Astrocyte of the hippocampus (primary cell): ENCODE measurements at regions not wholly inside any gene's neighbourhood (a gene's known extent, or its start where the extent isn't known, plus 50 kb on each side); places are given as distances from the start of the nearest gene placed in this dataset.

Experiments
- DNase-seq: peaks from one replicate; pipeline ENCODE4 v3.0.0; 2011; ENCODE audit warnings: low read depth, low spot score

- no peak for DNase-seq
Observed at GRCh38 chr15:96234109-96234892, 96.2 kb upstream of the NR2F2 start.

- no peak for DNase-seq
Observed at GRCh38 chr15:96237002-96237401, 93.5 kb upstream of the NR2F2 start.

GRCh38 chr15:96242761-96243160 is 87.7 kb upstream of the NR2F2 start:
- DNase-seq = no peak

- DNase-seq = no peak
Observed at GRCh38 chr15:96243701-96244100, 86.8 kb upstream of the NR2F2 start.

- no peak for DNase-seq
Observed at GRCh38 chr15:96245252-96245651, 85.2 kb upstream of the NR2F2 start.

GRCh38 chr15:96246057-96246456 is 84.4 kb upstream of the NR2F2 start:
- DNase-seq = no peak

GRCh38 chr15:96247621-96248305 is 82.7 kb upstream of the NR2F2 start:
- peak; percentile 19 for DNase-seq

GRCh38 chr15:96252148-96252547 is 78.4 kb upstream of the NR2F2 start:
- DNase-seq = peak; percentile 34

GRCh38 chr15:96253006-96253747 is 77.3 kb upstream of the NR2F2 start:
- no peak for DNase-seq

- no peak for DNase-seq
Observed at GRCh38 chr15:96254173-96254572, 76.3 kb upstream of the NR2F2 start.

- no peak for DNase-seq
Observed at GRCh38 chr15:96255599-96255998, 74.9 kb upstream of the NR2F2 start.

GRCh38 chr15:96261575-96262034 is 68.9 kb upstream of the NR2F2 start:
- DNase-seq = no peak

- DNase-seq = no peak
Observed at GRCh38 chr15:96262097-96262496, 68.4 kb upstream of the NR2F2 start.

GRCh38 chr15:96262549-96263489 is 67.7 kb upstream of the NR2F2 start:
- no peak for DNase-seq

GRCh38 chr15:96264351-96264798 is 66.1 kb upstream of the NR2F2 start:
- no peak for DNase-seq

- DNase-seq = peak; percentile 30
Observed at GRCh38 chr15:96264801-96265515, 65.5 kb upstream of the NR2F2 start.

- no peak for DNase-seq
Observed at GRCh38 chr15:96266456-96266855, 64.0 kb upstream of the NR2F2 start.

GRCh38 chr15:96267463-96267862 is 63.0 kb upstream of the NR2F2 start:
- no peak for DNase-seq

GRCh38 chr15:96268442-96269204 is 61.9 kb upstream of the NR2F2 start:
- DNase-seq = peak; percentile 77
